ENCODE measurements at regions not wholly inside any gene's neighbourhood (a gene's known extent, or its start where the extent isn't known, plus 50 kb on each side); places are given as distances from the start of the nearest gene placed in this dataset.
"Not testable (repeated sequence)": the region's sequence is repeated elsewhere in the genome, so short reads cannot be mapped to it uniquely, and the experiment has no call there.

GRCh38 chr10:125451319-125451718, 231.6 kb downstream of the TEX36 start:
- no peak for DNase-seq

GRCh38 chr10:125450218-125450617, 232.7 kb downstream of the TEX36 start:
- no peak for DNase-seq

GRCh38 chr10:125449571-125449970, 233.4 kb downstream of the TEX36 start:
- DNase-seq: no peak

GRCh38 chr10:125448596-125448995, 234.4 kb downstream of the TEX36 start:
- peak in 1 of 2 experiments; percentile 1 for DNase-seq

GRCh38 chr10:125444790-125445189, 238.2 kb downstream of the TEX36 start:
- DNase-seq: no peak

- DNase-seq: no peak
These were observed 240.0 kb downstream of the TEX36 start for GRCh38 chr10:125442856-125443540.

- no peak for DNase-seq
These were observed 241.8 kb downstream of the TEX36 start for GRCh38 chr10:125441151-125441550.

GRCh38 chr10:125431149-125431548, 251.8 kb downstream of the TEX36 start:
- DNase-seq: no peak

- DNase-seq: no peak
These were observed 254.9 kb downstream of the TEX36 start for GRCh38 chr10:125428054-125428453.

GRCh38 chr10:125424191-125424847, 258.6 kb downstream of the TEX36 start:
- DNase-seq: no peak

GRCh38 chr10:125423569-125423968, 259.4 kb downstream of the TEX36 start:
- no peak for DNase-seq

GRCh38 chr10:125419831-125420230, 259.5 kb upstream of the CTBP2 start:
- no peak for DNase-seq

- no peak for DNase-seq
These were observed 258.8 kb upstream of the CTBP2 start for GRCh38 chr10:125419146-125419545.

GRCh38 chr10:125417605-125418004, 257.2 kb upstream of the CTBP2 start:
- no peak for DNase-seq

GRCh38 chr10:125415964-125416363, 255.6 kb upstream of the CTBP2 start:
- no peak for DNase-seq

GRCh38 chr10:125415006-125415633, 254.8 kb upstream of the CTBP2 start:
- no peak for DNase-seq

- peak in 1 of 2 experiments; percentile 2 for DNase-seq
These were observed 251.4 kb upstream of the CTBP2 start for GRCh38 chr10:125411724-125412123.

- no peak for DNase-seq
These were observed 249.4 kb upstream of the CTBP2 start for GRCh38 chr10:125409756-125410155.

- no peak for DNase-seq
These were observed 247.2 kb upstream of the CTBP2 start for GRCh38 chr10:125407557-125407956.

- DNase-seq: no peak
These were observed 246.7 kb upstream of the CTBP2 start for GRCh38 chr10:125407000-125407502.

GRCh38 chr10:125404902-125405301, 244.5 kb upstream of the CTBP2 start:
- DNase-seq: not testable (repeated sequence)

- DNase-seq: no peak
These were observed 241.1 kb upstream of the CTBP2 start for GRCh38 chr10:125401462-125401861.

- DNase-seq: no peak
These were observed 238.9 kb upstream of the CTBP2 start for GRCh38 chr10:125399289-125399688.

- DNase-seq: no peak
These were observed 237.9 kb upstream of the CTBP2 start for GRCh38 chr10:125398270-125398669.
